ENCODE measurements at regions not wholly inside any gene's neighbourhood (a gene's known extent, or its start where the extent isn't known, plus 50 kb on each side); places are given as distances from the start of the nearest gene placed in this dataset.

- no peak for TF ChIP-seq POLR2AphosphoS5 (IDR thresholded peaks at IDR 0.05; ENCODE audit: borderline replicate concordance, low read depth, low read length)
- no peak for TF ChIP-seq EZH2 (IDR thresholded peaks at IDR 0.05)
- TF ChIP-seq FOXP2 (optimal IDR thresholded peaks at IDR 0.05; ENCODE audit: control extremely low read depth, extremely low read length, insufficient read depth): no peak
Observed at GRCh38 chr9:89844535-89844934, 239.7 kb downstream of the GADD45G start.
